HG02588 (cell line): ENCODE measurements at regions not wholly inside any gene's neighbourhood (a gene's known extent, or its start where the extent isn't known, plus 50 kb on each side); places are given as distances from the start of the nearest gene placed in this dataset.

Experiments used
- ATAC-seq: cut with Tn5 transposase; IDR thresholded peaks from one replicate; pipeline ENCODE4 v1.9.1; 2021; ENCODE audit warnings: mild to moderate bottlenecking, moderate library complexity; ENCODE audit not compliant: unreplicated experiment

DNA sequence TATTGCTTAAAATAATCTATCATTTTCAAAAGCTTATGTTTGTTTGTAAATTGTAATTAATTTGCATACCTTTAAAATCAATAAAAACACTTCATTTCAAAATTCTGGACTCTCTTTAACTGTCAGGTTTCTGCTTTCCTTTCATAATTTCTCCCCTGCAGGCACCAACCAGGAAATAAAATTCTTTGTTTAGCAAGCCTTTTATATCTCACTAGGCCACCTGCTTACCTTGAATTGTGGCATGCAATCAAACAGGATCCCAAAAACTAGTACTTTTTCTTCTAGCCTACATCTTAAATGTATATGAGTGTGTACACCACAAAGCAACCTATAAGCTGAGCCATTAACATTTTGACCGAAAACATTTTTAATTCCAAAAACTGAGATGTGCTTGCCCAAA, 233.1 kb downstream of the NR4A2 start:
- no peak for ATAC-seq

DNA sequence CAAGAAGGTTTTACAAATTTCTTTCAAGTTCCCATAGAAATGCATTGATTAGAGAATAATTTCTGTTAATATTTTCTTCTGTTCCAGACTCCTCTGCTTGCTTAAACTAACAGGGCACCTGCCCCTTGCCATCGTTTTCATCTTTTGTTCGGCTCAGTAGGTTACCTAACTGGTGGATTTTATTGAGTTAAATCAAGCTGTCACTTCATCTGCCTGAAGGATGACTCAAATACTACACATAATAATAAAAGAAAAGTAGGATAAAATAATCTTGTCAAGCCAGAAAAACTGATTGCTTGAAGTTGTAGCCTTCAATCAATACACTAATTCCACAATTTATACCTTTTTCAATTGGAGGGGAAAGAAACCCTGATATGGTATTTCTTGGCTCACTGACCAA, 234.0 kb downstream of the NR4A2 start:
- ATAC-seq, result no peak

DNA sequence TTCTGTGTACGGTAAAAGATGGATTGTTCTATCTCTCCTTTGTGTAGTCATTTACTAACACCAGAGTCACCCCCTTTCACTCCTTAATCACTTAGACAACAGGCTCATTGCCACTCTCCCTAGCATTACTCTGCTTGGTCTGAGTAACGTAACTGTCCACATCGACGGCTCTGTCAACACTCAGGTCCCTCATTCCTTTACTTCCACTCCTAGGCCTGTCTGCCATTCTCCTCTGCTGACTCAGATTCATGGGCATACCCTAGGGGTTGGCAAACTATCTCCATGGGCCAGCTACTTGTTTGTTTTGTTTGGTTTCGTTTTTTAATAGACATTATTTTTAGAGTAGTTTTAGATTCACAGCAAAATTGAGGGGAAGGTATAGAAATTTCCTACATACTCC, 243.9 kb downstream of the NR4A2 start:
- no peak for ATAC-seq

DNA sequence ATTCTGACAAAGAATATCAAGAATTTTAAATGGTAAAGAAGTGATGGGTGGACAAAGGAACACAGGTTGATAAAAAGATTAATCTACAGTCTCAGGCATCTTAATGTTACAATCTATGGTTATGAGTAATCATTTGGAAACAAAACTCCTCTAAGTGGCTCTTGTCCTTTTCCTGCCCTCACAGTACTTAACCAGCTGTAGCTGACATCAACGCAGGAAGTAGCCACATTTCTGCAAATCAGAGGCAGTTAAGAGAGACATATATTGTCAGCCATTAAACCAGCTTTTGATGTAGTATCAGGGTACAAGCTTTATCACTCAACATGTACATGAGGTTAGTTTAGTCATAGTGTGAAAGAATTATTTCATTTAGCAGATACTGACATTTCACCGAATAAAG, 244.6 kb downstream of the NR4A2 start:
- no peak for ATAC-seq

DNA sequence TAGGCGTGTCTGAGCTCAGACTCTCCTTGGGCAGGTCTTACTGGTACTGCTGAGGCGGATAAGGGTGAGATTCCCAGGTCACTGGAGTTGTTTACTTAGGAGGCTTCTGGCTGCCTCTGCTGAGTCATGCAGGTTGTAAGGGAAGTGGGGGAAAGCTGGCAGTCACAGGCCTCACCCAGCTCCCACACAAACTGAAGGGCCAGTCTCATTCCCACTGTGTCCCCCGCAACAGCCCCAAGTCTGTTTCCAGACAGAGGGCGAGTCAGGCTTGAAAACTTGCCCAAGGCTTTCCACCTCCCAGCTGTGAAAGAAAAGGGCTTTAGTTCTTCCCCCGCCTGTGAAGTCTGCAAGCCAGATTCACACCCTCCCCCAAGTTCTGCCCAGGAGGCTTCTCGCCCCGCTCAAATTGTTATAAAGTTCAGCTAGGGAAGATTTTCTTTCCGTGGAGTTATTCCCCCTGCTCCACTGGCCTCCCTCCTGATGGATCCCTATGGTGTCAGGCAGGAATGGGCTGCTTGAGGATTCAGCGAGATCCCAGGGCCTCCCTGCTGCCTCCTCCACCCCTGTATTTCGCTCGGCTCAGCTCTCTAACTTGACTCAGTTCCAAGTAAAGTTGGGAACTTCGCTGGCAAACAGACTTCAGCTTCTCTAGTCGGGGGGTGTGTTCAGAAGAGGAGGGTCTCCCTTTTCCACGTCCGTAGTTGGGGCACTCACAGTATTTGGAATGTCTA, 248.6 kb downstream of the NR4A2 start:
- ATAC-seq, result no peak

DNA sequence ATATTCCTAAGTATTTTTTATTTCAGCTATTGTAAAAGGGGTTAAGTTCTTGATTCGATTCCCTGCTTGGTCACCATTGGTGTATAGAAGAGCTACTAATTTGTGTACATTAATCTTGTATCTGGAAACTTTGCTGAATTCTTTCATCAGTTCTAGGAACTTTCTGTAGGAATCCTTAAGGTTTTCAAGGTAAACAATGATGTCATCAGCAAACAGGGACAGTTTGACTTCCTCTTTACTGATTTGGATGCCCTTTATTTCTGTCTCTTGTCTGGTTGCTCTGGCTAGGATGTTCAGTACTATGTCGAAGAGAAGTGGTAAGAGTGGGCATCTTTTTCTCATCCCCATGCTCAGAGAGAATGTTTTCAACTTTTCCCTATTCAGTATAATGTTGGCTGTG, 252.7 kb downstream of the NR4A2 start:
- no peak for ATAC-seq

DNA sequence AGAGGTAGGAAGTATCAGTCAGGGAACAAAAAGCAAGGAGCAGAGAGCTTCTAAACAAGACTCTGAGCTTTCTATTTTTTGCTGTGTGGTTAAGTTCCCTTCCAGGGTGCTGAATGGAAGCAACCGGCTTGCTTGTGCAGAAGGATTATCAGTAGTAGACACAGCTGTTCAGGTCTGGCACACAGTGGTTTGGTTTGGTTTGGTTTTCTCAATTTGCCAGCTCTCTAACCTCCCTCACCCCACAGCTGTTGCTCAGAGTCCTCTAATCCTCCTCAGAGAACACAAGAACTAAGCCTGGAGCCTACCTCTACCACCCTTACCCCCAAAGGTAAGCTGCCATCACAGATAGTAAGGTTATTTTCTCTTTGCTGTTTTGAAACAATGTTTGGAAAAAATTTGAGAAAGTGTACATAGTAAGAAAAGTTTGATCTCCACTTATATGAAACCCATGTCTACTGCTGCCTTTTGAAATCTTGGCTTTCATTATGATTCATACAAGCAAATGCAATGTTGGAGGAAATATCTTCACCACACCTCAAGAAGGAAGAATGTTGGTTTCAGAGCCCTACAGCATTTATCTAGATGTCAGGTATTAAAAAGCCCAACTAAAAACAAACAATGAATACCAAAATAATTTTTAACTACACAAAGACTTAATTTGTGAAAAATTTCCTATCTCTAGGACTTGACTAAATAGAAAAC, 255.3 kb downstream of the NR4A2 start:
- ATAC-seq, result no peak

DNA sequence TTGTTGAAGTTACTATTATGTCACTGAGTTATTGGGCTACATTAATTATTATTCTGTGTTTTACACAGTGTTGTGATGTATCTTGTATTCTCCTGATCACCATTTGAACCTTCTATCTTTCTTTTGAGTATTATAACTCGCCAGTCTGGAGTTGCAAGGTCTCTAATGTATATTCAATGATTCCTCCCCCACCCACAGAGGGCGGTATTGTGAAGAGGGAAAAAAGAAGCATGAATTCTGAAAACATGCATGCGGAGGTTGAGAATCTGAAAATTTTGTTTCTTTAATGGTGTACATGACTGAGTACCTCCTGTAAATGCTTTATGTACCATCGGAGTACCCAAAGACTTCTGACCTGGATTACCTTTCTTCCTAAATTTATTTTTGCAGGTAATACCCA, 266.6 kb downstream of the NR4A2 start:
- no peak for ATAC-seq

DNA sequence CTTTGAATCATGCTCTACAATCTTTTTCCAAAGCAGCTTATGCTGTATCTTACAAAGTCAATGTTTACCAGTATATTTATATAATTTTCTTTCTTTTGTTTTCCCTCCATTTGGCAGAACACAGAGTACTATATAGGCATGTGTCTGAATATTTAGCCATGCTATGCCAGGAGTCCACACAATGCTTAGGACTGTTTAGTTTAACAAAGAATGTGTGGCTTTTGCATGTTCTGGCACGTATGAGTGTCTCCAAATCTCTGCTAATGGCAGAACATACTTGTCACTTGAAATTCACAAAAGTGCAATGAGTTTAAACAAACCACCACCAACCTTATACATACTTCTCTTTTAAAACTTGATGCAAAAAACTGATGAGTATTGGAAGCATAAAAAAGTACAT, 268.0 kb downstream of the NR4A2 start:
- no peak for ATAC-seq

DNA sequence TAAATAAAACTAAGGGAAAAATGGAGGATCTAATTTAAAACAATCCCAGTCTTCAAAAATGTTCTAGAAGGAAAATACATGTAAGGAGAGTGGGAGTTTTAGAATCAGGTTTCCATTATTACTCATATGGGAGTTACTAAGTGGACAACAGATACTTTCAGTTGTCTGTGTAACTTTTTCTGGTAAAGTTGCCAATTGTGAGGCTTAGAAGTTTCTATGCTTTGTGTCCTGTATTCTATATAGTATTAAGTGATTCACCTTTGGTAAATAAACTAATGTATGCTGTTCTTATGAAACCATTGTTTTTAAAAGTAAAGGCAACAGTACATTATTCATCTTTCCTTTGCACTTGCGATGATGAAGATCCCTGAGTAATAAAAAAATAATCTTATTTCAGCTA, 274.9 kb downstream of the NR4A2 start:
- no peak for ATAC-seq

DNA sequence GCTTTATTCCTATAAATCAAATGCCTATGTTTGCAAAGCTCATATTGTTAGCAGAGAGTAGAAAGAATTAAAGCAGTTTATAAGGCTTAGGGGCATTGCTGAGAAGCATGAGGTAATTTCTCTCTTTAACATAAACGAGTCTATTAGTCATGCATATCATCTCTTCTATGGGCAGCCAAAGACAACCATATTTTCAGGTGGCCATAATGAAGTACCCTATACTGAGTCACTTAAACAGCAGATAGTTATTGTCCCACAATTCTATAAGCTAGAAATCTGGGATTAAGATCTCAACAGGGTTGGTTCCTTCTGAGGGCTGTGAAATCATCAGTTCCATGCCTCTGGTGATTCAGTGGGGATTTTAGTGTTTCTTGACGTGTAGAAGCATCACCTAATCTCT, 277.5 kb downstream of the NR4A2 start:
- ATAC-seq, result no peak

DNA sequence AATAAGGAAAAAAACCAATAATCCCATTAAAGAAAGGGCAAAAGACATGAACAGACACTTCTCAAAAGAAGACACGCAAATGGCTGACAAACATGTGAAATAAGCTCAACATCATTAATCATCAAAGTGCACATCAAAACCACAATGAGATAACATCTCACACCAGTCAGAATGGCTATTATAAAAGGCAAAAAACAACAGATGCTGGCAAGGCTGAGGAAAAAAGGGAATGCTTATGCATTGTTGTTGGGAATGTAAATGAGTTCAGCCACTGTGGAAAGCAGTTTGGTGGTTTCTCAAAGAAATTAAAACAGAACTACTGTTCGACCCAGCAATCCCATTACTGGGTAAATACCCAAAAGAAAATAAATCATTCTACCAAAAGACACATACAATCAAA, 285.6 kb downstream of the NR4A2 start:
- no peak for ATAC-seq

DNA sequence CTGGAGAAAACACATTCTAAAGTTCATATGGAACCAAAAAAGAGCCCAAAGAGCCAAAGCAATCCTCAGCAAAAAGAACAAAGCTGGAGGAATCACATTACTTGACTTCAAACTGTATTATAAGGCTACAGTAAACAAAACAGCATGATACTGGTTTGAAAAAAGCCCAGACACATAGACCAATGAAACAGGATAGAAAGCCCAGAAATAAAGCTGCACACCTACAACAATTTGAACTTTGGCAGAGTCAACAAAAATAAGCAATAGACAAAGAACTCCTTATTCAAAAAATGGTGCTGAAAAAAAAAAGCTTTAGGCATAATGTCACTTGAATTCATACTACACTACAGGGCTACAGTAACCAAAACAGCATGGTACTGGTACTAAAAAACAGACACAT, 289.6 kb downstream of the NR4A2 start:
- no peak for ATAC-seq

DNA sequence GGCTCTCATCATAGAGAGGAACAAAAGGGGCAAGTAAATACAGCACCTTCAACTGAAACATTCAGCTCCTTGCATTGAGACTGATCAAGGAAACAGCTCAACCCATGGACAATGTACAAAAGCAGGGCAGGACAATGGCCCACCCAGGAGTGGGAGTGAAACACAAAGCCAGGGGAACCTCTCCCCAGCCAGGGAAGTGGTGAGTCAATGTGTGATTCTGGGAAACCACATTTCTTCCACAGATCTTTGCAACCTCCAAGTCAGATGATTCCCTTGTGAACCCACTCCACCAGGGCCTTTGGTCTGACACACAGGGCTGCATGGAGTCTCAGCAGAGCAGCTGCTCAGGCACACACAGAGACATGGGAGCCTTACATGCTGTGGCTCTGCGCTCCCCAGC, 294.5 kb downstream of the NR4A2 start:
- ATAC-seq, result no peak

DNA sequence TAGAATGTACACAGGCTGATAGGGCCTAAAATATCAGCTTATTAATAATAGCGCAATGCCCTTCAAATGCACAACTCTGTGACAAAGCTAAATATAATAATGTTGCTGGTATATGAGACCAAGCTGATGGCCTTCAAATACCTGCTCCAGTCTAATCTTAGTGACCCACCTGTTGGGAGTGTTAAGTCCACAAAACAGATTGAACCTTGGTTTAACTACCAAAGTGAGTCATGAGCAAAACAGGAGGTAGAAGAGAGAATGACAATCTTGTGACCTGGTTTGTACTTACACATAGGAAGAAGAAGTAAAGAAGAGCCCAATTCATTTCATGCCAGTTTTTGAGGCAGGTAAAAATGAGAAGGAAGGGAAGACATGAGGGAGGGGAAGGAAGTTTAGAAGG, 295.0 kb downstream of the NR4A2 start:
- ATAC-seq, result no peak

DNA sequence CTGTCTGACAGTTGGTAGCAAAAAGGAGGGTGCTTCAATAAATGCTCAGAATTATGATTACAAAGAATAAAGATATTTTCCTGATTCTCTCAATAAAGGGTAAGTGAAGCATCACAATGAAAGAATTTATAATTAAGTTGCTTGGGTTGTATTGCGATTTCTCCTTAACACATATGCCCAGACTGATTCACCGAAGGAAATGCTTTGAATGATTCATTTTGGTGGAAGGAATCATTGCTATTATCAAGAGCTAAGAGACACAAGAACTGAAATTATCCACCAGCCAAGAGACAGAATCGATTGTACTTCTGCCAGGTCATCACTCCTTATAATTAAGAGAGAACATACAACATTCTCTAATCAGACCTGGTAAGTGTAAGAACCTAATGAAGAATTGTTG, 301.4 kb downstream of the NR4A2 start:
- no peak for ATAC-seq

DNA sequence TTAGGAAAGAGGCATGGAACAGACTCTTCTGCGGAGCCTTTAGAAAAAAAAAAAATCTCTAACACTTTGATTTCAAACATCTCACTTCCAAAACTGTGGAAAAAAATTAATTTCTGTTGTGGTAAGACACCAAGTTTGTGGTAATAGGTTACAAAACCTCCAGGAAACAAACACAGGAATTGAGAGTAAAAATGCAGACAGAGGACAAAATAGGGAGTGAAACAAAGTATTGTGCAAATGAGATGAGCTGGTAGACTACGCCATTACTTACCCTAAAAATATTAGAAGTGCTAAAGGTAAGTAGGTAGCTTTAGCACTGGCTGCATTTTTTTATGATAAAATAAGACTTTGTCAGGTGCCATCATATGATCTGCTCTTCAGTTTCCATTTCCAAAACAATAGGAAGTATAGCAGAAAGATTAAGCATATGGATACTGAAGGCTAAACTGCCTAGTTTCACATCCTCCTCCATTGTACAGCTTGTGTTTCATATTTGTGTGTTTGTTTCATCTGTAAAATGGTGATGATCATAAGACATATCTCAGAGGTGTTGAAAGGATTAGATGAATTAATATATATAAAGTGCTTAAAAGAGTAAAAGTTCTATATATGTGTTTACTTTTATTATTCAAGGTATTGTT, 309.2 kb downstream of the NR4A2 start:
- ATAC-seq, result no peak

DNA sequence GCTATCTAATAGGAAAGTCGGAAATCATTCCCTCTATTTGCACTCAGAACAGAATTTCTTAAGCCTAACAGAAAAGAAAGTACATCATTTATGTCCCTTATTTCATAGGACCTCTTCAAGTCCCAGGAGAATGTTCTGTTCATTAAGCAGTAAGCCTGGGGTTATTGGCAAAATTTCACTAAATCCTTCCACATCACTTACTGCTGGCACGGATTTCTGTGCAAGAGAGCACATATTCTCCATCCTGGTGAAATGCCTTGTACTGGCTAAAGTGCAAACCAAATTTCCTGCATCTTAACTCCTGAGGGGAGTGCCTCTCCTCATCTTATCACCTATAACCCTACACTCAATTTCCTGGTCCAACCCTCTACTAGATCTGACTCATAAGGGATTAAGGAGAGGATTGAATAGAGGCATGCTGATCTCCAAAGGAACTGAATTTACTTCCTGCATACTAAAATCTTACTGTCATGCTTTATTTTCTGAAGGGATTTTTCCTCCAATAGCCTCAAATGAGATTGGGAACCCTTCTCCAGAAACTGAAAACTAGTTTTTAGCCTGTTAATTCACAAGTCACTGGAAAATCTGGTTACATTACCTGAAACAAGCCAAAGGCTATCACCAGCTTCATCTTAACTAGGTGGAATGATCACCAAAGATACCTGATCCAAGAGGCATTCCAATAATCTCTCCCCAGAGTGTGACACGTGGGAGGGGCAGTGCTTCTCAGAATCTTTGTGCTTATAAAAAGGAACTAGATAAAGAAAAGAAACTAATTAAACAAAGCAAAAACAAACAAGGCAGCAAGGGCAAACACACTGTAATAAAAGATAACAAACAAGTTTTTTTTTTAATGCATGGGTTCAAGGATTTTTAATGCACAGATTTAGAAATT, 311.1 kb downstream of the NR4A2 start:
- ATAC-seq, result no peak

DNA sequence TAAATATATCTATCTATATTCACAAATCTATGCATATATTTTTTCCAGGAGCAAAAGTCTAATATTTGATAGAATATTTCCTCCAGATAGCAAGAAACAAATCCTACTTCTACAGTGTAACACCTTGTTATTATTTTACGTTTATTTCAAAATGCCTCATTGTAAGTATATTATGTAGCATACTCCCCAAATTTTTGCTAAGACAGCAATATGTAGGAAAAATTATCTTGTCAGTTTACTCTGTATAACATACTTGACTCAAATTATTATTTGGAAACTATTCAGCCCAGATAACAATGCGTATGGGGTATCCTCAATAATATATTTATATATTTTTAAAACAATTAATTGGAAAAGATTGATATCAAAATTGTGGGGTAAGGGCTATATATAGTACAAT, 313.2 kb downstream of the NR4A2 start:
- no peak for ATAC-seq

DNA sequence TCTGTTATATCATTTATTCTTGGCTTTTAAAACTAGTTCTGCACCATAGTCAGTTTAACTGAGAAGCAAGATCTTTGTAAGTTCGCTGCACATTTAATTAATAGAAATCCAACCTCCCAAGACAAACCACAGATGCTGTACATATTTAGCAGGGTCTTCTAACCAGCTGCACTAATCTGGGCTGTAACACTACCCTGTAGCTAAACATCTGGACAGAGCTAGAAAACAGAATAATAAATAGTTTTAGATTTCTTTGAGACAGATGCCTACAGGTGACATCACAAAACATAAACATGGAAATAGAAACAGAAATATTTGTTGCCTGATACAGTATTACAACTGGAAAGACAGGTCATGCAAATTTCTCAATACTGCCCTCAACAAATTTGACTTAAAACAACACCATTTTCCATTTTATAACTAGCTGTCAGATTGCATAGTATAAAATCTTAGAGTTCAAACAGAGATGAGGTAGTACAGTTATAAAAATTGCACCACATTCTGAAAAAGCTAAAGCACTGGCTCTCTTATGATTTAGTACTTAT, 315.1 kb downstream of the NR4A2 start:
- no peak for ATAC-seq

DNA sequence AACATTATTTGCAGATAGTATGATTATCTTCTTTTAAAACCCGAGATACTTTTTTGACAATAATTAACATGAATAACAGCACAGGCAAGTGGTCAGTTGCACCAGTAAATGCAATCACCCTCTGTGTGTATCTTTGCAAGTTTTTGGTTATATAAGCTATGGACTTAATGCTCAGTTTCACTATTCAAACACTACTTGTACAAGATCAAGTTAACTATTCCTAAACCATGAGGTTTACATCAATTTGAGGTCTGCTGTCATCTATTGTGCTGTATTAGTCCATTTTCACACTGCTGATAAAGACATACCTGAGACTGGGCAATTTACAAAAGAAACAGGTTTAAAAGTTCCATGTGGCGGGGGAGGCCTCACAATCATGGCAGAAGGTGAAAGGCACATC, 323.2 kb downstream of the NR4A2 start:
- ATAC-seq, result no peak
